Hematopoietic multipotent progenitor cell treated with erythropoietin and hydrocortisone succinate and interleukin-3 and kit ligand, for 6 days (in vitro differentiated cells): ENCODE measurements at regions not wholly inside any gene's neighbourhood (a gene's known extent, or its start where the extent isn't known, plus 50 kb on each side); places are given as distances from the start of the nearest gene placed in this dataset.

Source experiments
- DNase-seq: peaks from one replicate; pipeline ENCODE4 v3.0.0-alpha.2; 2015

- no peak for DNase-seq
Measured at GRCh38 chr2:156158808-156159207, 173.7 kb downstream of the NR4A2 start.

GRCh38 chr2:156157670-156158069, 174.9 kb downstream of the NR4A2 start:
- no peak for DNase-seq

GRCh38 chr2:156156580-156156979, 175.9 kb downstream of the NR4A2 start:
- no peak for DNase-seq

GRCh38 chr2:156155319-156155718, 177.2 kb downstream of the NR4A2 start:
- DNase-seq, result no peak

GRCh38 chr2:156151351-156151750, 181.2 kb downstream of the NR4A2 start:
- no peak for DNase-seq

- no peak for DNase-seq
Measured at GRCh38 chr2:156147594-156148330, 184.8 kb downstream of the NR4A2 start.

- DNase-seq, result no peak
Measured at GRCh38 chr2:156145976-156146375, 186.5 kb downstream of the NR4A2 start.

GRCh38 chr2:156145469-156145868, 187.1 kb downstream of the NR4A2 start:
- DNase-seq, result no peak

GRCh38 chr2:156136566-156136965, 196.0 kb downstream of the NR4A2 start:
- no peak for DNase-seq

GRCh38 chr2:156134887-156135286, 197.6 kb downstream of the NR4A2 start:
- DNase-seq, result no peak

- DNase-seq, result no peak
Measured at GRCh38 chr2:156132941-156133340, 199.6 kb downstream of the NR4A2 start.

- DNase-seq, result no peak
Measured at GRCh38 chr2:156132130-156132529, 200.4 kb downstream of the NR4A2 start.

- no peak for DNase-seq
Measured at GRCh38 chr2:156129227-156129626, 203.3 kb downstream of the NR4A2 start.

GRCh38 chr2:156125018-156125417, 207.5 kb downstream of the NR4A2 start:
- no peak for DNase-seq

- DNase-seq, result no peak
Measured at GRCh38 chr2:156124458-156124857, 208.1 kb downstream of the NR4A2 start.

- no peak for DNase-seq
Measured at GRCh38 chr2:156118753-156119416, 213.6 kb downstream of the NR4A2 start.

GRCh38 chr2:156116113-156116512, 216.4 kb downstream of the NR4A2 start:
- DNase-seq, result no peak

GRCh38 chr2:156115338-156115737, 217.2 kb downstream of the NR4A2 start:
- no peak for DNase-seq

- no peak for DNase-seq
Measured at GRCh38 chr2:156112323-156112722, 220.2 kb downstream of the NR4A2 start.

GRCh38 chr2:156110890-156111289, 221.6 kb downstream of the NR4A2 start:
- DNase-seq, result peak; percentile 22

GRCh38 chr2:156099382-156099781, 233.1 kb downstream of the NR4A2 start:
- no peak for DNase-seq

GRCh38 chr2:156098506-156098905, 234.0 kb downstream of the NR4A2 start:
- DNase-seq, result no peak

GRCh38 chr2:156088587-156088986, 243.9 kb downstream of the NR4A2 start:
- DNase-seq, result no peak

GRCh38 chr2:156087875-156088274, 244.6 kb downstream of the NR4A2 start:
- DNase-seq, result no peak
